ENCODE measurements at regions not wholly inside any gene's neighbourhood (a gene's known extent, or its start where the extent isn't known, plus 50 kb on each side); places are given as distances from the start of the nearest gene placed in this dataset.
"Not testable (repeated sequence)": the region's sequence is repeated elsewhere in the genome, so short reads cannot be mapped to it uniquely, and the experiment has no call there.

DNA sequence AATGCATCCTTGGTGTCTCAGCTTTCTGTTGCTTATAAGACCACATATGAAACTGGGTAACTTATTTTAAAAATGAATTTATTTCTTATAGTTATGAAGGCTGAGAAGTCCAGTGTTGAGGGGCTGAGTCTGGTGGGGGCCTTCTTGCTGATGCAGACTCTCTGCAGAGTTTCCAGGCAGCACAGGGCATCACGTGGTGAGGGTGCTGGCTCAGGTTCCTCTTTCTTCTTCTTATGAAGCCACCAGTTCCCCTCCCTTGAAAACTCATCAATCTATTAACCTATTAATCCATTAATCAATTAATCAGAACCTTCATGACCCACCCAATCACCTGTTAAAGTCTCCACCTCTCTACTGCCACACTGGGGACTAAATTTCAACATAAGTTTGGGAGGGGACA is 595.6 kb upstream of the NRP1 start:
- no peak overlapping the region for H3K4me3 ChIP-seq
- H3K36me3 ChIP-seq: no peaks in the 10 kb centered on the region
- DNase-seq (ENCODE audit: low read depth in 1 of 2, low spot score in 2 of 2): no peak
- H3K27me3 ChIP-seq (replicated peaks): no peaks in the 10 kb centered on the region
- no peak overlapping the region for H3K27ac ChIP-seq
- H3K4me1 ChIP-seq (replicated peaks): no peaks in the 10 kb centered on the region
- H3K9me3 ChIP-seq (replicated peaks): no peaks in the 10 kb centered on the region

DNA sequence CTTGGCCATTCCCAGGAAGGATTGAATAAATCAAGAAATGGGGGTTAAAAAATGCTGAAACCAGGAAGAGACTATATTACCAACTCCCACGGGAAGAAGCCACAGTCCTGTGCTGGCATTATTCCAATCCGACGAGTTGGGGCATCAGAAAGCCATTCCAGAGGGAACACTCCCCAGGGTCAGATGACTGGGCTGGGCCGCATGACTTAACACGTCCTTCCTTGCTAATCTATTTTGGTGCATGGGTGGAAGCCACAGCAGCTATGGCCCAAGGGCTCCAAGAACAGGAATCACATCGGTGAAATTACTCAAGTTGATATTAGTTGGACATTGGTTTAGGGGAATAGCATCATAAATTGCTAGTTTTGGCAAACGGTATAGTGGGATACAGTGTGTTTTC is 592.9 kb upstream of the NRP1 start:
- Histone ChIP-seq H3K27ac (no peak overlapping the region), H3K9me3 (replicated peaks) (no peaks in the 10 kb centered on the region), H3K27me3 (replicated peaks) (no peaks in the 10 kb centered on the region), H3K36me3 (no peaks in the 10 kb centered on the region), H3K4me3 (no peak overlapping the region), H3K4me1 (replicated peaks) (no peaks in the 10 kb centered on the region)
- no peak for DNase-seq (ENCODE audit: low read depth in 1 of 2, low spot score in 2 of 2)

- H3K36me3 ChIP-seq: no peaks in the 10 kb centered on the region
These were observed 587.6 kb upstream of the NRP1 start for GRCh38 chr10:33921970-33922605.

DNA sequence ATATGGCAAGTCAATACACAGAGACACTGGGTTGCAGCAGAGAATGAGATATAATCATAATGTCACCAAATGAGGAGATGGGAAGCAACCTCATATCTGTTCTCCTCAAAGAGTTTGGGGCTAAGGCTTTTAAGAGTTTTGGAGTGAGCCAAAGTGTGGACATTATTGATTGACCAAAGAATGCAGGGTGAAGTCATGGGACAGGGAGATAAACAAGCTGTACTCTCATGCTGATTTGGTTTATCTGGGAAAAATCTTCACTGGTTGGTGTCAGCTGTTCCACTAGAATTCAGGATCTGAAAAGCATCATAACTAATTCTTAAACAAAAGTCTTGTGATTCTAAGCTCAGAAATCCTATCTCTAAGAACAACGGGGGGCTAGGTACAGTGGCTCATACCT is 585.9 kb upstream of the NRP1 start:
- no peaks in the 10 kb centered on the region for H3K36me3 ChIP-seq
- no peak overlapping the region for H3K4me3 ChIP-seq
- H3K27ac ChIP-seq: no peak overlapping the region
- H3K9me3 ChIP-seq (replicated peaks): no peaks in the 10 kb centered on the region
- H3K27me3 ChIP-seq (replicated peaks): no peaks in the 10 kb centered on the region
- no peaks in the 10 kb centered on the region for H3K4me1 ChIP-seq (replicated peaks)
- no peak for DNase-seq (ENCODE audit: low read depth in 1 of 2, low spot score in 2 of 2)

More at GRCh38 chr10:33921970-33922605, 587.6 kb upstream of the NRP1 start:
- Histone ChIP-seq H3K27me3 (replicated peaks) (no peaks in the 10 kb centered on the region), H3K9me3 (replicated peaks) (no peaks in the 10 kb centered on the region), H3K4me3 (no peak overlapping the region), H3K27ac (no peak overlapping the region), H3K4me1 (replicated peaks) (no peaks in the 10 kb centered on the region)
- no peak for DNase-seq (ENCODE audit: low read depth in 1 of 2, low spot score in 2 of 2)

DNA sequence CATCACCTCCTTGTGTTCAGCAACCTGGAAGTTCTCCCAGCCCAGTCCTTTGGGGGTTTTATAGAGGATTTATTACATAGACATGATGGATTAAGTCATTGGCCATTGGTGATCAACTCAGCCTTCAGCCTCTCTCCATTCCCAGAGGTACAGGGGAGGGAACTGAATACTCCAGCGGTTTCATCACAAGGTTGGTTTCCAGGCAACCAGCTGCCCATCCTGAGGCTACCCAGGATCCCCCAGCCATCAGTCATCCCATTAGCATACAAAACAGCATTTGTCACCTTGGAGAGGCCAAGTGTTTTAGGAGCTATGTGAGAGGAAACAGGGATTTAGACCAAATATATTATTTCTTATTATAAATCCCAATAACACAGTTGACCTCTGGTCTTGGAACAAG is 584.8 kb upstream of the NRP1 start:
- Histone ChIP-seq H3K36me3 (no peaks in the 10 kb centered on the region), H3K9me3 (replicated peaks) (no peaks in the 10 kb centered on the region), H3K4me3 (no peak overlapping the region), H3K27me3 (replicated peaks) (no peaks in the 10 kb centered on the region), H3K4me1 (replicated peaks) (no peaks in the 10 kb centered on the region), H3K27ac (no peak overlapping the region)
- DNase-seq (ENCODE audit: low read depth in 1 of 2, low spot score in 2 of 2): no peak

DNA sequence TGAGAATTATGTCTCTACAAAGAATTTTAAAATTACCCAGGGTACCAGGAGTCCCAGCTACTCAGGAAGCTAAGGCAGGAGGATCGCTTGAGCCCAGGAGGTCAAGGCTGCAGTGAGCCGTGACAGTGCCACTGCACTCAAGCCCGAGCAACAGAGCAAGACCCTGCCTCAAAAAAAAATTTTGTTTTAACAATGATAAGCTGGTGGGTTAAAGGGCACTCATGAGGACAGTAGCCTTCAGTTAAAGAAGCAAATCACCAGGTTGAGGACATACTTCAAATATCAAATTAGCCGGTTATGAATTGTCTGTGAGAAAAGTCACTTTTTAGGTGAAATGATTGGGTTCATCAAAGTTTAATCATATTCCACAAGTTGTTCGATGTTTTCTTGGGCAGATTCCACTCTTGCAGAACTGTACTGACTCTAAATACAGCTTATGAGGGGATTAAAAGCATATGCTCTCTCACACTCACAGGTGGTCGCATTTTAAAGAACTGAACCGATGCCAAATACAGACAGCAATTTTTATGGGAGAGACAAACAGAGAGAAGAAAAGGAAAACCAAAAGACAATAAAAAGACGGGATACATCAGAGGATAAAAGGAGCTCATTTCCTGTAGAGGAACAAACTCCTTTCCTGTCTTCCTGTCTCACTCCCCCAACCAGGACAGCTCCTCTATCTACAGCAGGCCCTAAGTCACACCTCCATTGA is 582.8 kb upstream of the NRP1 start:
- H3K9me3 ChIP-seq (replicated peaks): no peaks in the 10 kb centered on the region
- no peak for DNase-seq (ENCODE audit: low read depth in 1 of 2, low spot score in 2 of 2)
- no peak overlapping the region for H3K4me3 ChIP-seq
- no peaks in the 10 kb centered on the region for H3K27me3 ChIP-seq (replicated peaks)
- H3K36me3 ChIP-seq: no peaks in the 10 kb centered on the region
- no peak overlapping the region for H3K27ac ChIP-seq
- H3K4me1 ChIP-seq (replicated peaks): no peaks in the 10 kb centered on the region

GRCh38 chr10:33914746-33915145 is 580.3 kb upstream of the NRP1 start:
- Histone ChIP-seq H3K4me1 (replicated peaks) (no peaks in the 10 kb centered on the region), H3K4me3 (no peak overlapping the region), H3K9me3 (replicated peaks) (no peaks in the 10 kb centered on the region), H3K27me3 (replicated peaks) (no peaks in the 10 kb centered on the region), H3K36me3 (no peaks in the 10 kb centered on the region), H3K27ac (no peak overlapping the region)
- no peak for DNase-seq (ENCODE audit: low read depth in 1 of 2, low spot score in 2 of 2)

- H3K9me3 ChIP-seq (replicated peaks): no peaks in the 10 kb centered on the region
- H3K4me1 ChIP-seq (replicated peaks): no peaks in the 10 kb centered on the region
- no peaks in the 10 kb centered on the region for H3K27me3 ChIP-seq (replicated peaks)
- no peak for DNase-seq (ENCODE audit: low read depth in 1 of 2, low spot score in 2 of 2)
- H3K27ac ChIP-seq: no peak overlapping the region
- H3K4me3 ChIP-seq: no peak overlapping the region
- H3K36me3 ChIP-seq: no peaks in the 10 kb centered on the region
These were observed 578.7 kb upstream of the NRP1 start for GRCh38 chr10:33913194-33913593.

DNA sequence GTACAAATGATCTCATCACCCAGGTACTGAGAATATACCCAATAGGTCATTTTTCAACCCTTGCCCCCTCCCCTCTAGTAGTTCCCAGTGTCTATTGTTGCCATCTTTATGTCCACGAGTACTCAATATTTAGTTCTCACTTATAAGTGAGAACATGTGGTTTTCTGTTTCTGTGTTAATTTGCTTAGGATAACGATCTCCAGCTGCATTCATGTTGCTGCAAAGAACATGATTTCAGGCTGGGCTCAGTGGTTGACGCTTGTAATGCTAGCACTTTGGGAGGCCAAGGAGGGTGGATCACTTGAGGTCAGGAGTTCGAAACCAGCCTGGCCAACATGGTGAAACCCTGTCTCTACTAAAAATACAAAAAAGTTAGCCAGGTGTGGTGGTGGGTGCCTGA is 575.0 kb upstream of the NRP1 start:
- not testable (repeated sequence) for H3K27ac ChIP-seq; H3K4me1 ChIP-seq (replicated peaks); DNase-seq (ENCODE audit: low read depth in 1 of 2, low spot score in 2 of 2); H3K27me3 ChIP-seq (replicated peaks); H3K9me3 ChIP-seq (replicated peaks); H3K36me3 ChIP-seq; H3K4me3 ChIP-seq

DNA sequence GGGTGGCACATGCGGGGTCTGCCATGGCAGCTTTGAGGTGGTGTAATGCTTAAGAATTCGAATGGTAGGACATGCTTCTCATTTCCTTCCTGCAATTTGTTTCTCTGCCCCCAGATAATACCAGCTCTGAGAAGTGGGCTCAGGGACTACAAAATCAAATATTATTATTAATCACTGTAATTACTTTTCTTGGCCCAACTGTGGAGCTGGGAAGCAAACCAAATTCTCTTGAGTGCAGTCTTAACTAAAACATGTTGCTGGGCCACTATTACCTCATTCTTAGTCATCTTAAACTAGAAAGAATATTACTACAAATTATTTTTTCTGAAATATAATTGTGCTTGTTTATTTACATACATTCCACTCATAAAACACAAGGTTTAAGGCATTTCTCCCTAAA is 566.7 kb upstream of the NRP1 start:
- peak in 1 of 2 experiments; percentile 62 for DNase-seq (ENCODE audit: low read depth in 1 of 2, low spot score in 2 of 2)
- H3K27me3 ChIP-seq (replicated peaks): no peaks in the 10 kb centered on the region
- H3K4me1 ChIP-seq (replicated peaks): peaks cover 25% of the 10 kb centered on the region
- H3K9me3 ChIP-seq (replicated peaks): no peaks in the 10 kb centered on the region
- H3K27ac ChIP-seq: peak overlapping the region; percentile 64
- H3K36me3 ChIP-seq: no peaks in the 10 kb centered on the region
- no peak overlapping the region for H3K4me3 ChIP-seq

DNA sequence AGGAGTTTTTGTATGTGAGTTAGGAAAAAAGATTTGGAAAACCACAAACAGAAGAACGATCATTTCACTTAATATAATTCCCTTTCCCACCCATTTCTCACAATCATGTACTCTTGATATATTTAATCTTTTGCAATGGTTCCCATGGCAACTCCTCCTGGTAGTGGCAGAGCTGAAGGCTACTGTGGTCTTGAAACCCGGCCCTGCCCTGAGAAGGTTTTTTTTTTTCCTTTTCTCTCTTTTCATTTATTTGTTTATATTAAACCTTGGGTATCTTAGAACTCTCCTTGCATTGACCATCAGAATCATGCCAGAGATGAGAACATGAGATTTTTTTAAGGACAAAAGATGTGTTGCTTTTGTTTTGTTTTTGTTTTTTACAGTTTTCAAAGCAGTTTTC is 566.1 kb upstream of the NRP1 start:
- H3K27me3 ChIP-seq (replicated peaks): no peaks in the 10 kb centered on the region
- H3K36me3 ChIP-seq: no peaks in the 10 kb centered on the region
- H3K27ac ChIP-seq: peak overlapping the region; percentile 64
- no peak overlapping the region for H3K4me3 ChIP-seq
- peak in 1 of 2 experiments; percentile 42 for DNase-seq (ENCODE audit: low read depth in 1 of 2, low spot score in 2 of 2)
- H3K9me3 ChIP-seq (replicated peaks): no peaks in the 10 kb centered on the region
- H3K4me1 ChIP-seq (replicated peaks): peaks cover 25% of the 10 kb centered on the region

GRCh38 chr10:33899578-33900531 is 565.4 kb upstream of the NRP1 start:
- H3K4me1 ChIP-seq (replicated peaks): peaks cover 25% of the 10 kb centered on the region
- peak in 1 of 2 experiments; percentile 12 for DNase-seq (ENCODE audit: low read depth in 1 of 2, low spot score in 2 of 2)
- H3K9me3 ChIP-seq (replicated peaks): no peaks in the 10 kb centered on the region
- no peaks in the 10 kb centered on the region for H3K36me3 ChIP-seq
- no peaks in the 10 kb centered on the region; the same call in 1 of the 2 replicates for H3K27me3 ChIP-seq (replicated peaks)
- no peak overlapping the region for H3K4me3 ChIP-seq
- peak overlapping the region; percentile 64 for H3K27ac ChIP-seq

GRCh38 chr10:33897291-33897752 is 562.9 kb upstream of the NRP1 start:
- H3K27ac ChIP-seq: no peak overlapping the region
- no peaks in the 10 kb centered on the region for H3K9me3 ChIP-seq (replicated peaks)
- H3K4me3 ChIP-seq: no peak overlapping the region

DNA sequence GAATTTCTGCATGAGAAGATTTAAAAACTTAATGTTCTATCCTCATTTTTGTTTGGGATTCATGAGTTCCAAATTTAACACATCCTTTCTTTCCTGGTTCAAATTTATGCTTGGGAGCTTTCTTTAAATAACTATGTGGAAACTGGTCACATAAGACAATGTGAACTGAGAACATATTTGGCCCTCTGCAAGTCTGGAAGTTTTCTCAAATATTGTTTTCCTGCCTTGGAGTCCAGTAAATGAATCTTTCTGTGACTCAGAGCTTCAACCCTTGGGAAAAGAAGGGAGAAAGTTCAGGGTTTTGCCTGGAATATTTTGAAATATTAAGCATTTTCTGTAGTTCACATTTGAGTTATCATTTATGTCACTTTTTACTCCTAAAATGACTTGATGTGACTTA is 559.0 kb upstream of the NRP1 start:
- no peak overlapping the region for H3K4me3 ChIP-seq
- H3K36me3 ChIP-seq: no peaks in the 10 kb centered on the region
- no peaks in the 10 kb centered on the region; the same call in 1 of the 2 replicates for H3K27me3 ChIP-seq (replicated peaks)
- H3K9me3 ChIP-seq (replicated peaks): no peaks in the 10 kb centered on the region
- H3K27ac ChIP-seq: no peak overlapping the region
- no peak for DNase-seq (ENCODE audit: low read depth in 1 of 2, low spot score in 2 of 2)
- no peaks in the 10 kb centered on the region for H3K4me1 ChIP-seq (replicated peaks)

More at GRCh38 chr10:33897291-33897752, 562.9 kb upstream of the NRP1 start:
- DNase-seq (ENCODE audit: low read depth in 1 of 2, low spot score in 2 of 2): no peak
- H3K4me1 ChIP-seq (replicated peaks): peaks cover 25% of the 10 kb centered on the region
- no peaks in the 10 kb centered on the region; the same call in 1 of the 2 replicates for H3K27me3 ChIP-seq (replicated peaks)
- no peaks in the 10 kb centered on the region for H3K36me3 ChIP-seq

Measured in SJSA1 (cell line).